Amygdala (tissue), 56 donors: ENCODE measurements at regions not wholly inside any gene's neighbourhood (a gene's known extent, or its start where the extent isn't known, plus 50 kb on each side); places are given as distances from the start of the nearest gene placed in this dataset.
A peak's percentile ranks its signal among the peaks of the same experiment; 100 is the strongest.

ENCODE experiments used
- DNase-seq, 56 donors: peaks; one replicate each; lab custom pipeline; 2025; lab: John Stamatoyannopoulos, UW

DNA sequence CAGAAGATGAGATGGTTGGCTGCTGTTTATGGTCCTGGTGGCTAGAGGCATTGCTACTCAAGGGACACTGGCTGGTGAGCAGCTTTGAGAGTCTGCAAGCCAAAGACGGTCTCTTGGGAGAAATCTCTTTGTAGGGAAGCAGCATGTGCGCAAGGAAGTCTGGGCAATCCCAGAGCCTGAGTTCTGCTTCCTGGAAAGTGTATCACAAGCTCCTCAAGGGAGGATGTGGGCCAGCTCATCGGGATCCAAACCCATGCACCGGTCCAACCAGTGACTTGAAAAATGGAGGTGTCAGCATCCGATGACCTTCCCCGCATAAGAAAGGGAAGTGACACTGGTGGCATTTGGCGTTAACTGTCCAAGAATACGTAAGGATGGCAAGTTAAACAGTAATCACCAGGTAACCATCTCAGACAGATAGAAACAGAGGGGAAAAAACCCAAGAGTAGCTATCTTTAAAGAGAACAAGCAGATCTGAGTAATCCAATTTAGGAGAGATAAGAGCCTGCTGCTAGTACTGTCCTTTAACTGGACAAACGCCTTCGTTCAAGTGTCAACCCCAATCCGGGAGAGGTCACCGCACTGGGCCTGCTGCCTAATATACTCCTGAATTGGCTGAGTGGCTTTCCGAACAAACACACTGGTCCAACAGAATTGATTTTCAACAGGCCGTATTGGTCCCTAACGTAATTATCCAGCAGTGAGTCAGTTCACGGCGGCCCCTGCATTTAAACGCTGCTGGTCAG, 303.0 kb upstream of the ZFHX3 start:
- no peak for DNase-seq

DNA sequence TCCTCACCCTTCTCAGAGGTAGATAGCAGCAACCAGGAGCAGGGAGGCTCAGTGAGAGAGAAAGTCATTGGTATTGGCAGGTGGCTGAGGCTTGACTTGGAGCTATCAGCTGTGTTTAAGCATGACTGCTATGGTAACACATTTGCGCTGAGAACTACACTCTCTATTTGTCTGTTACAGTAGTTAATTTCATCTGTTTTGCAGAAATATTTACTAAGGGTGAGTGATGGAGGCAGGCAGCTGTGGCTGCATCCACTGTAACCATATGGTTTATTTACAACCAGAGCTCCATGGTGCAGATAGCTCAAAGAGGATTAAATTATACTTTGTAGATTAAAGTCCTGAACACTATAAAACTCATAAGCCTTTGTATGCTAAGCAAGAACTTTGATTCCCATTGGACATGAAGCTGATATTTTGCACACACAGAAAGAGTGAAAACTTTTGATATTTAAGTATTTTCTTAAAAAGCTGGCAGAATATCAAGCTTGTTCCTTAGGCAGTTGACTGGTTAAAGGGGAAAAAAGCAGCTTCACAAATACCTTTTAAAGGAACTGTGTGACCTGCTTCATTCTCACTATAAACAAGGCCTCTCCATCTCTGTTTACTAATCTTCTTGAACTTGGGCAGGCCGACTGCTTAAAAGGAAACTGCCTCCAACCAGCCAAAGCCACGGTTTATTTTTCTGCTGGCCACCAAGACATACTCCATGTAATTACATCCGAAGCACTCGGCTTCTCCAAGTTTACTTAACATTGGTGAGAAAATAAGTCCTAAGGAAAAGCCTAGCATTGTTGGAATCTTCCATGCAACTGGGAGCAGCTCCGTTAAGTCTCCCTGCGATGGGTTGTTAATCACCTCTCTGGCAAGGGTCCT, 299.8 kb upstream of the ZFHX3 start:
- no peak for DNase-seq

- no peak for DNase-seq
These were observed 291.9 kb upstream of the ZFHX3 start for GRCh38 chr16:73339821-73340220.

DNA sequence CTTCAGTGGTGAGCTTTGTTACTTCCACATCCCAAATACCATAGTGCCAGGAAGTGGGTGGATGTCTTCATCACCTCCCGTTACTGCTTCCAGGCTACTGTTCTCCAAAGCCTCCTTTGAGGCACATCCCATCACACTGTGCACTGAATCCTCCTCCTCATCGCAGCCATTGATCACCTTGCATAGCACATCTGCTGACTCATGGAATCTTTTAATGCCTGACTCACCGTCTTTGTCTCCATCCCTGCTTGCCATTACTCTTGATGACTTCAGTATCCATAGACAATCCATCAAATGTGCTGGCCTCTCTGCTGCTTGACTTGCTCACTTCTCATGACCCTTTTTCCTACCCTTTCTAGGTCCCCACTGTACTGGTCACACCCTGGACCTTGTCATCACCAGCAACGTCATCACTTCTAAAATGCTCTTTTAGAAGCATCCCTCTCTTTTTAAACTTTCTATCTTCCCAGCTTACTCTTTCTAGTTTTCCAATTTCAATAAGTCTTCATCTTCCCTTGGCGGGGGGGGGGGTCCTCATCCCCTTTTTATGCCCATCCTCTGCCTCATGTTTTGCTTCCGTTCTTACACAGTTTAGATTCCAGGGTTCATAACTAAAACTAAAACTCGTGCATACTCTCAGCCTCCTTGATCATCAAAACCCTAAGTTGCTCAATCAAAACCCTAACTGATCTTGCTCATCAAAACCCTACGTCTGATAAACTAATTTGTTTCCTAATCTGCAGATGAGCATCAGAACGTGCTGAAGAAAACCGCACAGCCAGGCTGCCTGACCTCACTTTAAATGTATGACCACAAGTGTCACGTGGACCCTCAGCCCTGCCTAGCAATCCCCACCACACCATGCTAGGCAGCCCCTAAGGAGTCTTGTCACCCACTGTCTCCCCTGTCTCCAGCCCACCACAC, 289.7 kb upstream of the ZFHX3 start:
- no peak for DNase-seq

GRCh38 chr16:73329358-73330286, 281.7 kb upstream of the ZFHX3 start:
- DNase-seq = peak in 50 of 56 donors; percentile 3 to 84 (median 48)

DNA sequence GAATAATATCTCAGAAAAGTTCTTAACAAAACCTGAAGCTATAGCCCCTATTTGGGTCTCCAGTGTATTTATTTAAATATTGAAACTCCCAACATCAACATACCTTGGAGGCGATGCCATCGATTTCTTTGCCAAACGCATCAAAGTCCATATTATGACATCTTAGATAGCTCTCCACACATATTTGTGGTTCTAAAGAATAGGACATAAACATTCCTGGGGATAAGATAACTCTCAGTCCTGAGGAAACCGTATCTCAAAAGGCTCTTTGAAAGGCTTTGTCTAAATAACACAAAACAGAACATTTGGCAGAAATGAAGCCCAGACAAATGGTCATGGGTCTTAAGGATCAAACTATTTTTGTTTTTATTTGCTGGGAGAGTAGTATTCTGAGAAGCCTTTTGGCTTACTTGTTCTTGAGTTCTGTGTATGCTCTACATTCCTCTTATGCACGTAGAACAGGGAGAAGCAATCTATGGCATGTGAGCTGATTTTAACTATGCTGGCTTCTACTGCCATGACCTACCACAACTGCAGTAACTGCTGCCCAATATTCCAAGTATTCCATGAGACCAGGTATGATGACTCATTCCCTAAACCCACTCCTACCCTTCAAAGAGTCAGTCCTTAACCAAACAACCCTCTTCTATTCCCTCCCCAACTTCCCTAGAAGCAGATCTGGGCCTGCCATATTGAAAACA, 279.0 kb upstream of the ZFHX3 start:
- no peak for DNase-seq

DNA sequence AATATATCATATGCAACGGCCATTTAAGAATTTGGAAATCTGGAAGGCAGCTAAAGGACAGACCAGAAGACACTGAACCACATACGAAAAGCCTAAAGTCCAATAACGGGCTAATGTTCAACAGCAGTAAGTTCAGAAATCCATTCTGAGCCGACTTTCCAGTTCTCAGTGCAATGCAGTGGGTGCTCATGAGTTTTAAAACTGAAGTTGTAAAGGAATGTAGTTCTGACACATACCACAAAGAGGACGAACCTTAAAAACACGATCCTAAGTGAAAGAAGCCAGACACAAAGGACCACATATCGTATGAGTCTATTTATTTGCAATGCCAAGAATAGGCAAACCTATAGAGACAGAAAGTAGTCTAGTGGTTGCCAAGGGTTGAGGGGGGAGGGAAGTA, 278.3 kb upstream of the ZFHX3 start:
- DNase-seq = no peak

DNA sequence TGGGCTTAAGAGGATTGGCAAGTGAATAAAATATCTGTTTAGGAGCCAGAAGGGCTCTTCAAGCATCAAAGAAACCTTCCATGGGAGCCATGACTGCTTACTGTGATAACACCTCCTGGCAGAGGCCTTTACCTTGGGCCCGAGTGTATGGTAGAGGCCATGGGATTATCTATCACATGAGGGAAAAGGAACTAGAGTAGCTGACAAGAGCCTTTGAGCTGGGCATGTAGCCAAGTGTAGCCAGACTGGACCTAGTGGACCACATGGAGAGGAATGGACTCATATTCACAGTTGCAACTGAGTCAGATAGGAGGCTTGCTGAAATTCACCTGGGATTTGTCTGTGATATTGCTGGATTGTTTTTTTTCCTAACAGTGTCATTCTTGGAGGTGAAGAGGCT, 276.0 kb upstream of the ZFHX3 start:
- DNase-seq = peak in 4 of 56 donors; percentile 2 to 37 (median 5)

DNA sequence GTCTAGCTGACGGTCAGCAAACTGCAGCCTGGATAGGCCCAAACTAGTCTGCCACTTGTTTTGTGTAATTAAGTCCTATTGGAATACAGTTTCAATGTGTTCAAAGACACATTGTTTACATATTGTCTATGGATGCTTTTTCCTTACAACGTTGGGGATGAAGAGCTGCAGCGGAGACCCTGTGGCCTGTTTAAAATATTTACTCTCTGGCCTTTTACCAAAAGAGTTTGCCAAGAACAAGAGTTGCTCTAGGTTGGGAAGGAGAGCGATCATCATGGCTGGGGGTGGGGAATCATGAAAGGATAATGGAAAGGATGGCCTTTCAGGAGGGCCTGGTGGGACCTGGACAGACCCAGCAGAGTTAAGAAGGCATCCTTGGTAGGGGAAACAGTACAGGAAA, 274.9 kb upstream of the ZFHX3 start:
- DNase-seq = no peak

DNA sequence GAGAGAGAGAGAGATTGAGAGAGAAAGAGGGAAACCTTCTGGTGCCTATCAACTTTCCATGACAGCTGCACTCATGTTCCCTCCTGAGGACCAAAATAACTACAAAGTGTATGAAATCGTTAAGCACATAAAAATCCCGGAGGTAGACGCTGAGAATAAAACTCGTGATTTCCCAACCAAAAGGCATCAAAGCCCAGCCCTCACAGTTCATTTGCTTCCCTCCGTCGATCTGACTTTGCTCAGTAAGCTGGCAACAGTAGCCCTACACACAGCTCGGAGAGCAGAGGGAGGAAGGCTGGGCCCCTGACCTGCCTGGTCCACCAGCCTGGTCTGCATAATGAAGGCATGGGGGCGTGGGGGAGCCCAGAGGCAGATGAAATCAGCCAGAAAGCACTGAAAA, 273.9 kb upstream of the ZFHX3 start:
- DNase-seq = peak in 3 of 56 donors; percentile 0 to 8 (median 2)

GRCh38 chr16:73319737-73320136, 271.8 kb upstream of the ZFHX3 start:
- peak in 1 of 56 donors; percentile 8 for DNase-seq

DNA sequence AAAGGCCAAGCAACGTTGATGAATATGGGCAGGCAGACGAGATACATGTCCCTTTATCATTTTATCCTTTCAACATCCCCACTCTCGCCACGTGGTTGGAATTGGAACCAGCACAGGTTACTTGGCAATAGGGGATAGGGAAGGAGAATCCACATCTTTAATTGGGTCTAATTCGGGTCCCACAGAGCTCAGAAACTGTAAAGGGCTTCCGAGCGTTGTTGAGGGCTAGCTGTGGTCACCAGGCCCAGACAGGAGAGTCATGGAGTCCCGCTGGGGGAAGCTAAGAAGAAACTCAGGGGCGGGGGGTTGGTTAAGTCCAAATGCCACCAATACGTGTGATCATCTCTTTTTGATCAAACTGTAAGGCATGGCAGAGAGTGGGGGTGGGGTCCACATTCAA, 271.3 kb upstream of the ZFHX3 start:
- no peak for DNase-seq

DNA sequence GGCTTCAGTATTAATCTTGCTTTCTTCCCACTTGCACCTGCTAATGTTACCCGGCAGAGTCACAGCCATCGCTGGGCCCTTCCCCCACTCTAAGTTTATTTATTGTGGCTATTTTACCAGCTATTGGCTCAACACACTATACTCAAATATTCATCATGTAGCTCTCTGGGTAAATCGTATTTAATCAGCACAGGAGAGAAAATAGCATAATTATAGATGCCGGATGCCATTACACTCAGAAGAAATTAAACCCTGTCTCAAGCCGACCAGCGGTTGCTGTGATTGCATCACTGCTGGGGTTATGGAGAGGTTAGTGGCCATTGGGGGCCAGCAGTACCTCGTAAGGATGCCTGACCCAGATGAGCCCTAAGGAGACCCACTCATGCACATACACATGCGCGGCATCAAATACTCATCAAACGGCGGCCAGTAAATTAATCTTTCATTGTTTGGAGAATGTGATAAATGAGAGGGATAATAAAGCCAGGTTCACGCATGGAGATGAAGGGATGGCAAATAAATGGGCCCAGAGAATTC, 269.5 kb upstream of the ZFHX3 start:
- no peak for DNase-seq

DNA sequence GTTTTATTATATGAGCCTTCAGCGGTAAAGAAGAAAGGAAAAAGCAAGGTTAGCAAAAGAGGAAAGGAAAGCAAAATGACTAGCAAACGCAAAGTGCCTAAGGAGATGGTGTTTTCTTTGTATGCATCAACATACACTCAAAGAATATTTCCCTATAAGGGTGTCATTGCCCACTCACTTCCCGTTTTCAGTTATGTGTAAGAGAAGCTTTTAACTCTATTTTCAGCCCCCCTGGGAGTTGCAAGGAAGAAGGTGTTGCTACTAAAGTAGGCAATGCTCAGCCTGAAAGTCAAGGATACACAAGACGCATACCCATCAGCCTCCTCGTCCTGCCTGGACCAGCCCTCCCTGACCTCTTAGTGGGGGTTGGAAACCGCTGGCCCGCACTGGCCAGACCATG, 267.7 kb upstream of the ZFHX3 start:
- DNase-seq = no peak

DNA sequence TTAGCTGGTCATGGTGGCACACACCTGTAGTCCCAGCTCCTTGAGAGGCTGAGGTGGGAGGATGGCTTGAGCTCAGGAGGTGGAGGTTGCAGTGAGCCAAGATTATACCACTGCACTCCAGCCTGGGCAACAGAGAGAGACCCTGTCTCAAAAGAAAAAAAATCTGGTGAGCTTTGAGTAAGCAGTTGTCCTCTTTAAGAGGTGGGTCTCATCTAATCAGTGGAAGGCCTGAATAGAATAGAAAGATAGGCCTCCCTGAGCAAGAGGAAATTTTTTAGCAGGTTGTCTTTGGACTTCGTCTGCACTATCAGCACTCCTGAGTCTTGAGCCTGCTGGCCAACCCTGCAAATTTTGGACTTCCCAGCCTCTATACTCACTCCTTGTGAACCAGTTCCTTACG, 266.0 kb upstream of the ZFHX3 start:
- DNase-seq = no peak

- no peak for DNase-seq
These were observed 264.2 kb upstream of the ZFHX3 start for GRCh38 chr16:73311857-73312723.

DNA sequence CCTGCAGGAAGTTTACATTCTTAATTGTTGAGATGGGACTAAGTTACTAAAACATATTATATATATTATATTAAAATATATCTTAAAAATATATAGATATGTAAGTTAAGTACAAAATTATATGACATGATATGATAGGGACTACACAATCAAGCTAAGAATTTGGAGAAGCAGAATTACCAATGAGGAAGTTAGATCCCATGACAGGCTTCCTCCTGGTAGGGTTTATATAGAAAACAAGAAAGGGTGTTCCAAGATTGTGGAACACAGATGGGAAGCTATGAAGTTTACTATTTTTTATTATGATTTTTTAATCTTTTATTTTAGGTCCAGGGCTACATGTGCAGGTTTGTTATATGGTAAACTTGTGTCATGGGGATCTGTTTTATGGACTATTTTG, 260.8 kb upstream of the ZFHX3 start:
- no peak for DNase-seq

- no peak for DNase-seq
These were observed 259.0 kb upstream of the ZFHX3 start for GRCh38 chr16:73306901-73307413.
